SK-N-SH treated with all-trans-retinoic acid at 6 μM for 48 hours (cell line): ENCODE measurements at regions not wholly inside any gene's neighbourhood (a gene's known extent, or its start where the extent isn't known, plus 50 kb on each side); places are given as distances from the start of the nearest gene placed in this dataset.

Experiments used
- ATAC-seq: fragments of 200-7000 bp; cut with Tn5 transposase; 3 replicates; pipeline ENCODE4 v1.9.1; 2020; ENCODE audit warnings: mild to moderate bottlenecking, moderate library complexity
- ARNTL ChIP-seq: fragments of 450-650 bp; formaldehyde crosslinking; IDR thresholded peaks from 2 replicates; pipeline ENCODE4 v1.5.0; 2020; ENCODE audit warnings: low read depth, mild to moderate bottlenecking, moderate library complexity, borderline replicate concordance
- BACH2 ChIP-seq: fragments of 250-450 bp; sonication (Bioruptor Pico); IDR thresholded peaks from 2 replicates; pipeline ENCODE4 v1.9.0; 2021; ENCODE audit warnings: mild to moderate bottlenecking, borderline replicate concordance
- CSDC2 ChIP-seq: fragments of 250-450 bp; sonication (Bioruptor Pico); IDR thresholded peaks from 2 replicates; pipeline ENCODE4 v1.5.0; 2020; ENCODE audit warnings: mild to moderate bottlenecking, moderate library complexity
- ESRRG ChIP-seq: fragments of 250-450 bp; sonication (Bioruptor Pico); IDR thresholded peaks from 2 replicates; pipeline ENCODE4 v1.6.1; 2021; ENCODE audit warnings: mild to moderate bottlenecking
- GLIS3 ChIP-seq: fragments of 250-450 bp; sonication (Bioruptor Pico); IDR thresholded peaks from 2 replicates; pipeline ENCODE4 v1.5.0; 2020; ENCODE audit warnings: mild to moderate bottlenecking, moderate library complexity
- ISL1 ChIP-seq: fragments of 250-450 bp; sonication (Bioruptor Pico); IDR thresholded peaks from 2 replicates; pipeline ENCODE4 v2.1.2; 2022; ENCODE audit warnings: mild to moderate bottlenecking, moderate library complexity
- OSR1 ChIP-seq: fragments of 250-450 bp; sonication (Bioruptor Pico); IDR thresholded peaks from 2 replicates; pipeline ENCODE4 v1.8.0; 2022; ENCODE audit warnings: moderate library complexity, mild to moderate bottlenecking, inconsistent platforms
- PPARA ChIP-seq: fragments of 250-450 bp; sonication (Bioruptor Pico); IDR thresholded peaks from 2 replicates; pipeline ENCODE4 v1.5.0; 2020; ENCODE audit warnings: mild to moderate bottlenecking, borderline replicate concordance
- RARB ChIP-seq: fragments of 250-450 bp; sonication (Bioruptor Pico); IDR thresholded peaks from 2 replicates; pipeline ENCODE4 v1.8.0; 2021; ENCODE audit warnings: mild to moderate bottlenecking, moderate library complexity
- SNAI2 ChIP-seq: fragments of 250-450 bp; sonication (Bioruptor Pico); IDR thresholded peaks from 2 replicates; pipeline ENCODE4 v1.5.0; 2020; ENCODE audit warnings: mild to moderate bottlenecking, moderate library complexity
- TCF4 ChIP-seq: fragments of 250-450 bp; sonication (Bioruptor Pico); IDR thresholded peaks from 2 replicates; pipeline ENCODE4 v1.8.0; 2021; ENCODE audit warnings: mild to moderate bottlenecking, moderate library complexity, borderline replicate concordance
- TOX ChIP-seq: fragments of 250-450 bp; sonication (Bioruptor Pico); IDR thresholded peaks from 2 replicates; pipeline ENCODE4 v1.8.0; 2021; ENCODE audit warnings: mild to moderate bottlenecking, moderate library complexity, borderline replicate concordance
- ZC3H10 ChIP-seq: fragments of 250-450 bp; sonication (Bioruptor Pico); IDR thresholded peaks from 2 replicates; pipeline ENCODE4 v1.5.1; 2021; ENCODE audit warnings: mild to moderate bottlenecking, moderate library complexity
- ZFP3 ChIP-seq: fragments of 250-450 bp; sonication (Bioruptor Pico); IDR thresholded peaks from 2 replicates; pipeline ENCODE4 v1.5.0; 2020; ENCODE audit warnings: mild to moderate bottlenecking, moderate library complexity
- ZNF565 ChIP-seq: fragments of 450-650 bp; formaldehyde crosslinking; conservative IDR thresholded peaks from 2 replicates; pipeline ENCODE4 v1.5.0; 2020; ENCODE audit warnings: low read depth, mild to moderate bottlenecking, moderate library complexity
- ZNF70 ChIP-seq: fragments of 450-650 bp; formaldehyde crosslinking; IDR thresholded peaks from 2 replicates; pipeline ENCODE4 v1.5.0; 2020; ENCODE audit warnings: mild to moderate bottlenecking, moderate library complexity
- ZNF8 ChIP-seq: fragments of 450-650 bp; formaldehyde crosslinking; IDR thresholded peaks from 2 replicates; pipeline ENCODE4 v1.5.0; 2020; ENCODE audit warnings: mild to moderate bottlenecking, moderate library complexity
- TF ChIP-seq, protein P1 (sequence below): fragments of 250-450 bp; sonication (Bioruptor Pico); IDR thresholded peaks from 2 replicates; pipeline ENCODE4 v1.8.0; 2020; ENCODE audit warnings: mild to moderate bottlenecking, moderate library complexity, borderline replicate concordance
- TF ChIP-seq, protein P2 (sequence below): fragments of 250-450 bp; sonication (Bioruptor Pico); IDR thresholded peaks from 2 replicates; pipeline ENCODE4 v1.5.0; 2020; ENCODE audit warnings: mild to moderate bottlenecking, moderate library complexity
- TF ChIP-seq, protein P3 (sequence below): fragments of 250-450 bp; sonication (Bioruptor Pico); IDR thresholded peaks from 2 replicates; pipeline ENCODE4 v1.5.1; 2021; ENCODE audit warnings: mild to moderate bottlenecking, moderate library complexity

DNA sequence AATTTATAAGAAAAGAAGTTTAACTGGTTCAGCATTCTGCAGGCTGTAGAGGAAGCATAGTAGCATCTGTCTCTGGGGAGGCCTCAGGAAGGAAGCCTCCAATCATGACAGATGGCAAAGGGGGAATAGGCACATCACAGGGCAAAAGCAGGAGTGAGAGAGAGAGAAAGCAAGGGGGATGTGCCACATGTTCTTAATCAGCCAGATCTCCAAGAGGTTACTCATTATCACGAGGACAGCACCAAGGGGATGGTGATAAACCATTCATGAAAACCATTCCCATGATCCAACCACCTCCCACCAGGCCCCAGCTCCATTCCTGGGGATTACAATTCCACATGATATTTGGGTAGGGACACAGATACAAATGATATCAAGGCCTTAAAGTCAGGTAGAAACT, 217.5 kb upstream of the TCF21 start:
- TF ChIP-seq ZNF70 (CRISPR knock-in tag): no peak
- no peak for TF ChIP-seq RARB
- no peak for TF ChIP-seq BACH2 (CRISPR knock-in tag)
- no peak for TF ChIP-seq SNAI2
- no peak for TF ChIP-seq ISL1 (CRISPR knock-in tag)
- no peak for TF ChIP-seq ZC3H10 (CRISPR knock-in tag)
- TF ChIP-seq ZFP3 (CRISPR knock-in tag): no peak
- TF ChIP-seq, protein P1, sequence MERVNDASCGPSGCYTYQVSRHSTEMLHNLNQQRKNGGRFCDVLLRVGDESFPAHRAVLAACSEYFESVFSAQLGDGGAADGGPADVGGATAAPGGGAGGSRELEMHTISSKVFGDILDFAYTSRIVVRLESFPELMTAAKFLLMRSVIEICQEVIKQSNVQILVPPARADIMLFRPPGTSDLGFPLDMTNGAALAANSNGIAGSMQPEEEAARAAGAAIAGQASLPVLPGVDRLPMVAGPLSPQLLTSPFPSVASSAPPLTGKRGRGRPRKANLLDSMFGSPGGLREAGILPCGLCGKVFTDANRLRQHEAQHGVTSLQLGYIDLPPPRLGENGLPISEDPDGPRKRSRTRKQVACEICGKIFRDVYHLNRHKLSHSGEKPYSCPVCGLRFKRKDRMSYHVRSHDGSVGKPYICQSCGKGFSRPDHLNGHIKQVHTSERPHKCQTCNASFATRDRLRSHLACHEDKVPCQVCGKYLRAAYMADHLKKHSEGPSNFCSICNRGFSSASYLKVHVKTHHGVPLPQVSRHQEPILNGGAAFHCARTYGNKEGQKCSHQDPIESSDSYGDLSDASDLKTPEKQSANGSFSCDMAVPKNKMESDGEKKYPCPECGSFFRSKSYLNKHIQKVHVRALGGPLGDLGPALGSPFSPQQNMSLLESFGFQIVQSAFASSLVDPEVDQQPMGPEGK: no peak
- no peak for TF ChIP-seq ESRRG (CRISPR knock-in tag)
- no peak for TF ChIP-seq GLIS3 (CRISPR knock-in tag)
- TF ChIP-seq CSDC2: no peak
- TF ChIP-seq, protein P2, sequence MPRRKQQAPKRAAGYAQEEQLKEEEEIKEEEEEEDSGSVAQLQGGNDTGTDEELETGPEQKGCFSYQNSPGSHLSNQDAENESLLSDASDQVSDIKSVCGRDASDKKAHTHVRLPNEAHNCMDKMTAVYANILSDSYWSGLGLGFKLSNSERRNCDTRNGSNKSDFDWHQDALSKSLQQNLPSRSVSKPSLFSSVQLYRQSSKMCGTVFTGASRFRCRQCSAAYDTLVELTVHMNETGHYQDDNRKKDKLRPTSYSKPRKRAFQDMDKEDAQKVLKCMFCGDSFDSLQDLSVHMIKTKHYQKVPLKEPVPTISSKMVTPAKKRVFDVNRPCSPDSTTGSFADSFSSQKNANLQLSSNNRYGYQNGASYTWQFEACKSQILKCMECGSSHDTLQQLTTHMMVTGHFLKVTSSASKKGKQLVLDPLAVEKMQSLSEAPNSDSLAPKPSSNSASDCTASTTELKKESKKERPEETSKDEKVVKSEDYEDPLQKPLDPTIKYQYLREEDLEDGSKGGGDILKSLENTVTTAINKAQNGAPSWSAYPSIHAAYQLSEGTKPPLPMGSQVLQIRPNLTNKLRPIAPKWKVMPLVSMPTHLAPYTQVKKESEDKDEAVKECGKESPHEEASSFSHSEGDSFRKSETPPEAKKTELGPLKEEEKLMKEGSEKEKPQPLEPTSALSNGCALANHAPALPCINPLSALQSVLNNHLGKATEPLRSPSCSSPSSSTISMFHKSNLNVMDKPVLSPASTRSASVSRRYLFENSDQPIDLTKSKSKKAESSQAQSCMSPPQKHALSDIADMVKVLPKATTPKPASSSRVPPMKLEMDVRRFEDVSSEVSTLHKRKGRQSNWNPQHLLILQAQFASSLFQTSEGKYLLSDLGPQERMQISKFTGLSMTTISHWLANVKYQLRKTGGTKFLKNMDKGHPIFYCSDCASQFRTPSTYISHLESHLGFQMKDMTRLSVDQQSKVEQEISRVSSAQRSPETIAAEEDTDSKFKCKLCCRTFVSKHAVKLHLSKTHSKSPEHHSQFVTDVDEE (CRISPR knock-in tag): no peak
- ATAC-seq: no peak

DNA sequence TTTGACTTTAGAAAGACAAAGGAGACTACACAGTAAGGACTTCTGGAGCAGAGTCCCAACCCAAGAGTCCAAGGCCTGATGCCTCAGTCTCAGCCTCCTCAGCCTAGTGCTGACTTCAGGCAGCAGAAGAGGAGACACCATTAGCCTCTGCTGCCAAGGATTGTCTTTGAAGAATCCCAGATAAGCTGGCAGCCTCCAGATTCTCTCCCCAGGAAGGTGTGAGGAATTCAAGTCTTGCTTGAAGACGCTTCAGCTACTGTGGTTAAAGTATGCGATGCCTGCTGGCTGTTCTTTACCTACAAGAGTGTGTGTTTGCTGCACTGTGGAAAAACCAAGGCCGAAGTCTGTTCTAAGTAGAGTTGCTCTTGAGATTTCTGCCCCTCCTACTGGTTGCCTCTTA, 215.9 kb upstream of the TCF21 start:
- ATAC-seq: no peak
- TF ChIP-seq TCF4 (CRISPR knock-in tag): no peak
- no peak for TF ChIP-seq ZNF8 (CRISPR knock-in tag)
- TF ChIP-seq ZFP3 (CRISPR knock-in tag): no peak
- no peak for TF ChIP-seq ZNF565 (CRISPR knock-in tag)
- TF ChIP-seq ZNF70 (CRISPR knock-in tag): no peak
- no peak for TF ChIP-seq RARB
- TF ChIP-seq ARNTL (CRISPR knock-in tag): no peak
- TF ChIP-seq GLIS3 (CRISPR knock-in tag): no peak
- no peak for TF ChIP-seq PPARA
- TF ChIP-seq ISL1 (CRISPR knock-in tag): no peak
- TF ChIP-seq, all 23 proteins: peak for 0

DNA sequence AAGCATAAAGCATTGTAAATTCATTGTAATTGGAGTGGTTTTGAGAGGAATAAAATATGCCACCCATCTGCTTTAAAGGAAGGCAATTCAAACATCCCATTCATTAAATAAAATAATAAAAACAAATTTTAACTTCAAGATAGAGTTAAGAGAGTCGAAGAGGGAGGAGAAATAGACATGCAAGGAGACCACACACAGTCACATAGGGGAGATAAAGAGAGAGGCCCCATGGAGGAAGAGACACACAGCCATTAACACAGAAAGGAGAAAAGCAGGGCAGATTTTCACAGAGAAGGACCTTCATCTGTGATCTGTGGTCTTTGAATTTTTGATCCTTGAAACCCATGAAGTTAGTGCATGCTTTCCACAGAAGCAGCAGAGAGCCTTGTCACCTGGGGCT, 214.3 kb upstream of the TCF21 start:
- TF ChIP-seq, protein P3, sequence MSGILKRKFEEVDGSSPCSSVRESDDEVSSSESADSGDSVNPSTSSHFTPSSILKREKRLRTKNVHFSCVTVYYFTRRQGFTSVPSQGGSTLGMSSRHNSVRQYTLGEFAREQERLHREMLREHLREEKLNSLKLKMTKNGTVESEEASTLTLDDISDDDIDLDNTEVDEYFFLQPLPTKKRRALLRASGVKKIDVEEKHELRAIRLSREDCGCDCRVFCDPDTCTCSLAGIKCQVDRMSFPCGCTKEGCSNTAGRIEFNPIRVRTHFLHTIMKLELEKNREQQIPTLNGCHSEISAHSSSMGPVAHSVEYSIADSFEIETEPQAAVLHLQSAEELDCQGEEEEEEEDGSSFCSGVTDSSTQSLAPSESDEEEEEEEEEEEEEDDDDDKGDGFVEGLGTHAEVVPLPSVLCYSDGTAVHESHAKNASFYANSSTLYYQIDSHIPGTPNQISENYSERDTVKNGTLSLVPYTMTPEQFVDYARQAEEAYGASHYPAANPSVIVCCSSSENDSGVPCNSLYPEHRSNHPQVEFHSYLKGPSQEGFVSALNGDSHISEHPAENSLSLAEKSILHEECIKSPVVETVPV (CRISPR knock-in tag): no peak
- TF ChIP-seq TCF4 (CRISPR knock-in tag): no peak
- TF ChIP-seq, protein P1: no peak
- no peak for TF ChIP-seq RARB
- TF ChIP-seq ZC3H10 (CRISPR knock-in tag): no peak
- TF ChIP-seq, protein P2 (CRISPR knock-in tag): no peak
- no peak for TF ChIP-seq ZNF565 (CRISPR knock-in tag)
- no peak for TF ChIP-seq ZNF70 (CRISPR knock-in tag)
- TF ChIP-seq ARNTL (CRISPR knock-in tag): no peak
- TF ChIP-seq PPARA: no peak
- no peak for TF ChIP-seq OSR1
- no peak for TF ChIP-seq ESRRG (CRISPR knock-in tag)
- no peak for TF ChIP-seq TOX (CRISPR knock-in tag)
- no peak for TF ChIP-seq ISL1 (CRISPR knock-in tag)
- TF ChIP-seq GLIS3 (CRISPR knock-in tag): no peak
- TF ChIP-seq SNAI2: no peak
- no peak for TF ChIP-seq CSDC2
- no peak for TF ChIP-seq BACH2 (CRISPR knock-in tag)
- no peak for TF ChIP-seq ZFP3 (CRISPR knock-in tag)
- no peak for ATAC-seq
